HG02884 (cell line): ENCODE measurements at regions not wholly inside any gene's neighbourhood (a gene's known extent, or its start where the extent isn't known, plus 50 kb on each side); places are given as distances from the start of the nearest gene placed in this dataset.

ENCODE experiments used
- ATAC-seq: cut with Tn5 transposase; IDR thresholded peaks from one replicate; pipeline ENCODE4 v1.9.1; 2021; ENCODE audit warnings: mild to moderate bottlenecking, moderate library complexity; ENCODE audit not compliant: unreplicated experiment

DNA sequence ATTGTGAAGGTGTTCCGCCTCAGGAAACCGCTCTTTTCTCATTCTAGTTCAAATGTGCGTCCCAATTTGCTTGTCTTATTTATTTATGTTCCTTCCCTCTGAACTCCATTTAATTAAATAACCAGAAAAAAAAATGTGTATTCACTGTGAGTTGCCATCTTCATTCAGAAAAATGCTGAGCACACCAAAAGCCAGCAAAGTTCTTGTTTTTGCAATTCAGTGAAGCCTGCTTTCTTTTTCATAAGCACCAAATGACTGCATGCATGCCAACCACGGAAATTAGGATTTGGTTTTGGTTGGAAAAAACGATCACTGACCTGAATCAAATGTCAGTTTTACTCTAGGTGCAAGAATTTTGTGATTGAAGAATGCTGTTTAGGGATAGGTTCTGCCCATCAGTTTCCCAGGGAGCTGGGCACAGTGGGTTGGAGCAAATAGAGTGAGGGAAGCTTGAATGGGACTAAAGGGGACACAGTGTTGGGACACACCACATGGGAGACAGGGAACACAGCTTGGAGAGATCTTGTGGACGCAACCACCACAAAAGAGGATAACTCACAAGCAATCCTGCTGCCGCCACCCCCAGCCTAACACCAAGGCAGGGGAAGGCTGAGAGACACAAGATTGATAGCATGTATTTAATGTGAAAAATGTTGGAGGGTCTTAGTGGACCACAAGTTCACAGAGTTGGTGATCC is 183.4 kb upstream of the GALNT2 start:
- ATAC-seq = no peak

GRCh38 chr1:229884765-229885164 is 182.3 kb upstream of the GALNT2 start:
- ATAC-seq = no peak

- no peak for ATAC-seq
These were observed 181.2 kb upstream of the GALNT2 start for GRCh38 chr1:229885568-229886495.

GRCh38 chr1:229886636-229887035 is 180.4 kb upstream of the GALNT2 start:
- no peak for ATAC-seq

DNA sequence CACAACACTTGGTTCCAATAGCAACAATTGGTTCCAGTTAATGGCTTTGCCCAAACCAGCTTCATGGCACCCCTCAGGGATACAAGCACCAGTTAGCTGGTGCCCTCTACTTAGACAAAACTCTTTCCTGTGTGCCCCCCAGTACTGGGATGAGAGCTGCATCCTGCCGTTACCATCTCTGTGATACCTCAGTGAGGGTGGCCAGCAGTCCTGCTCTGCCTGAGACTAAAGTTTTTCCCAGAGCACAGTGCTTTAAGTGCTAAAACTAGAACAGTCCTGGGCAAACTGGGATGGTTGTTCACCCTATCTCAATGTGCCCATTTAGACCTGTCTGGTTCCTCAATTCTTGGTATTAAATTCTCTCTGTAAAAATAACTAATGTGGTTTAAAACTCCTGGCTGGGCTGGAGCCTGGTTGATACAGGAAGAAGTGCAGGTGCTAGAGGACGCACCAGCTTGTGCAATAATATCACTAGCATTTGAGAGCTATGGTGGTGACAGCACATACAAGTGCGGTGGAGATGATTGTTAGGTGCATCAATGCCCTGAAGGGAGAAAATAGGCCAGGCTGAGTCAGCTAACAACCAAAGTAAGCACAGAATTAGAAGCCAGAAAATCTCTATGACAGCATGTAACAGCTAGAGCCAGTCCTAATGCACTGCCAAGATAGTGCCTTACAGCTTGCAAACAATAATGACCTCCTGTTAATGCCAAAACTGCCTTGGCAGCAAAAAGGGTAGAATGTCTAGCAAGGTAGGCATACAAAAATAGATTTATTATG is 179.8 kb upstream of the GALNT2 start:
- no peak for ATAC-seq

- no peak for ATAC-seq
These were observed 178.9 kb upstream of the GALNT2 start for GRCh38 chr1:229888157-229888556.

DNA sequence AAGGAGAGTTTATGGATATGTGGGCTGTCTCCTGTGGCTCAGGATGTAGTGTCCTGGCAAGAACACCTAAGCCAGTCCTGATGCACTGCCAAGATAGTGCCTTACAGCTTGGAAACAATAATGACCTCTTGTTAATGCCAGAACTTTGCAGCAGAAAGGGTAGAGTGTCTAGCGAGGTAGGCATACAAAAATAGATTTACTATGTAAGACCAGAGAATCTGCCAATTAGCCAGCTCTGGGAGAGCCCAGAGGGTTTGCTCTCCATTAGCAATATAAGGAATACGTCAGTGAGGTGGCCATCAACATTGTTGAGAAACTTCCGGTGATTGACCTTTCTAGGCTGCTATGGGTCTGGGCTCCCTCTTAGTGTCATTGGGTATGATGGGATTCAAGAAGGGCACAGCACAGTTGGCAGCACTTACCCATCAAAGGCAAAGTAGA is 178.5 kb upstream of the GALNT2 start:
- ATAC-seq = no peak

GRCh38 chr1:229889031-229889517 is 178.0 kb upstream of the GALNT2 start:
- no peak for ATAC-seq

DNA sequence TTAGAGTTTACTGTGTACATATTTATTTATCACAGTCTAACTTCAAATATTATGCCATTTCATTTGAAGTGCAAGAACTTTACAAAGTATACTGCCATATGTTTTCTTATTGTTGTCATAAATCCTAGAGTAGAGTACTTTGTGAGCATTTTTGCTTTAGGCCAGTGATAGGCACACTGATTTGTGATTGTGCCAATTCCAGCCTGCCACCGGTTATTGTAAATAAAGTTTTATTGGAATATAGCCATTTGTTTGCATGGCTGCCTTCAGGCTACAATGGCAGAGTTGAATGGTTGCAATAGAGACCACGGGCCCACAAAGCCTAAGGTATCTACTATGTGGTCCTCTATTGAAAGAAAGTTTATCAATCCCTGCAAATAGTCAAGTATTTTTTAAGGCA is 175.8 kb upstream of the GALNT2 start:
- no peak for ATAC-seq

DNA sequence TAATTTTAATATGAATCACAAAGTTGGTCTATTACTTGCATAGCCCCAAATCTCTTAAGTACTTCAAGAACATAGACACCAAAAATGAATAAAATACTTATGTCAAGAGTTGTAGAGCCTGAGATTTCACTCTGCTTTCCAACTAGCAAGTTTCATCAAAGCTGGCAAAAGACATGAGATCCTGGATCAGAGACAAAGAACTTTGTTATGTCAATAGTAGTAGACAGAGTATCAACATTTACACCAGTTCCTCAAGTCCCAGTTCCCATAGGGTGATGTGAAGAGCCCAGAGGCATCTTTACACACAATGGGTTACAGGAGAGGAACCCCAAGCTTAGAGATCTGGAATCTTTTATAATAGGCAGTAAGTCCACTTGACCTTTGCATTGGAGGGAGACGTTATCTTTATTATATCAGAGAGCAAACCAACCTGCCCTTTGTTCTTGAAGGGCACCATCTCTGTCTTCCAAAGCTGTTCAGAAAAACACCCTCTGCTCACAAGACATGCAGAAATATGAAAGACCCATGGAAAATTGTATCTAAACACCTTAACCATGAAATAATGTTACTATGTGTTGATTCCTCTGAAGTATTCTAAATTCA is 174.4 kb upstream of the GALNT2 start:
- no peak for ATAC-seq

DNA sequence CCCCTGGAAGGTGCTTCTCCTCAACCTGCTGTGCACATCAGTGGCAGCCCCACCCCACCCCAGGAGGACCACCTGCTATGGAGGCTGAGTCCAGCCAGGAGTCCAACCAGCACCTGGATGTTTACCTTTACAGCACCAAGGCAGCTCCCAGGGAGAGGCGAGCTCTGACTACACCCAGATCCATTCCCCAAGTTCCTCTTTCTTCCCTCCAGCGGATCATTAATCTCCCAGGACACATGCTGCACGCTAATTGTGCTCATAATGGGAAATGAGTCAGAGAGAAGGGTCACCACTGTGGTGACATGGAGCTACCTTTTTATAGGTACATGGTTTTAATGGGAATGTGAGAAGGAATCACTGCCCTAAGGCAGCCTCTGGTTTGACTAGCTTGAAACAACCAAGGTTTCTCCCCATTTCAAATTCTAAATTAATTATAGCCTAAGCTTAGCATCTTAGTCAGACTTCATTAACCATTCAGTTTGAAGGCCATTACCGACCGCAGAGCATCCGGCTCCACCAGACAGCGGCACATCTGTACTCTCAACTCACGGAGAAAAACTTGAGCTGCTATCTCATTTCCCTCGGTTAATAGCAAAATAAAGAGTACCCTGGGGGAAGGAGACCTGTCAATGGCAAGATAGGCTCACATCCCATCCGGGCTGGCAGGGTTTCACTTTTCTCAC is 173.1 kb upstream of the GALNT2 start:
- ATAC-seq = no peak

GRCh38 chr1:229894532-229894931 is 172.5 kb upstream of the GALNT2 start:
- no peak for ATAC-seq

DNA sequence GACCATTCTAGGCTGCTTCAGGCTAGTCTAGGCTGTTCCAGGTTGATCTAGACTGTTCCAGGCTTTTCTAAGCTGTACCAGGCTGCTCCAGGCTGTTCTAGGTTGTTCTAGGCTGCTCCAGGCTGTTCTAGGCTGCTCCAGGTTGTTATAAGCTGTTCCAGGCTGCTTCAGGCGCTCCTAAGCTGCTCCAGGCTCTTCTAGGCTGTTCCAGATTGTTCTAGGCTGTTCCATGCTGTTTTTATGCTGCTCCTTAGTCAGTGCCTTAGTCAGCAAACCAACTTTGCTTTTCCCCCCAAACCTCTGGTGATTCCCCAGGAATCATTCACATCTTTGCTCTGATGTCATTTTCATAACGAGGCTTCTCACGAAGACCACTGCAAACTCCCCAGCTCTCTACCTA is 171.4 kb upstream of the GALNT2 start:
- ATAC-seq = no peak

GRCh38 chr1:229896306-229896705 is 170.7 kb upstream of the GALNT2 start:
- ATAC-seq = no peak

DNA sequence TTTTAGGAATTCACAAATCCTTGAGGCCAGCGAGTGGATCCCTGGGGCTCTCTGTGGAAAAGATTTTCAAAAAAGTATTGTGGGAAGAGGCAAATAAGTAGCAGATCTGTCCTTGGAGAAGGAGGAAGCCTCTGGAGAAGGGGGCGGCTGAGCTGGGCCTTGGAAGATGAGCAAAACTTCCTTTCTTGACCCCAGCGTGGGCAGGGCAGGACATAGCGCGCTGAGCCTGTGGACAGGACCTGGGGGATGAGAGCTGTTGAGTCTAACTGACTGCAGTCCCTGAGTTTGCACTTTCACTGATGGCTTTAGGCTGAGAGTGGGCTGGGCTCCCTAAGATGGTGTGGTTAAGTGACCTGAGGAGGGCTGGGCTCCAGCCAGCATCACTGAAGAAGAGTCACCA is 170.2 kb upstream of the GALNT2 start:
- ATAC-seq = no peak

DNA sequence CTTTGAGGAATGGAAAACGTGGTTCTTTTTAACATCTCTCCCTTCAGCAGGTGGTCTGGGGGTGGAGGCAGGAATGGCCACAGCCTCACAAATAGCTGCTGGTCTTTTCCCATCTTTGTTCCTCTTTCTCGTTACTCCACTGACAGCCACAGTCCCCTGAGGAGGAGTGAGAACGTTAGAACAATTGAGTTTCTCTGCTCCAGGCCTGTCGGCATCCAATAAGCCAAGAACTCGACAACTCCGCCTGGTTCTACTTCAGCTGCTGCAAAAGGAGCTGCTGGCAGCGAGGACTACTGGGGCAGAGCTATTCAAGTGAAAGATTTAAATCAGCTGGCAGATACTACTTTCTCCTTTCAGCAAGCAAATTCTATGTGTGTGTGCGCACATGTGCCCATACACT is 169.5 kb upstream of the GALNT2 start:
- ATAC-seq = no peak

GRCh38 chr1:229900220-229900619 is 166.8 kb upstream of the GALNT2 start:
- no peak for ATAC-seq

DNA sequence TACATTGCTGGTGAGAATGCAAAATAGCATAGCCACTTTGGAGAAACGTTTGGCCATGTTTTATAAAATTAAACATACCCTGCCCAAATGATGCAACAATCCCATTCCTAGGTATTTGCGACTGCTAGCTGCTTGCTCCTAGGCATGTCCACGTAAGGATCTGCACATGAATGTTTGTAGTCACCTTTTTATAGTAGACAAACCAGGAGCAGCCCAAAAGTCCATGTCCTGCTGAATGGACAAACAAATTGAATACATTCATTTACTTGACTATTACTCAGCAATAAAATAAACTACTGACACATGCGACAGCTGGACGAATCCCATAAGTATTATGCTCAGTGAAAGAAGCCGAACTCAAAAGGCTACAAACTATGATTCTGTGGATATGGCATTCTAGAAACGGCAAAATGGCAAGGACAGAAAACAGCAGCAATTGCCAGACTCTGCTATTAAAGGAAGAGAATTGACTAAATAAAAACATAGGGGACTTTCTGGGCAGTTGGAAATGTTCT is 161.9 kb upstream of the GALNT2 start:
- ATAC-seq = no peak

DNA sequence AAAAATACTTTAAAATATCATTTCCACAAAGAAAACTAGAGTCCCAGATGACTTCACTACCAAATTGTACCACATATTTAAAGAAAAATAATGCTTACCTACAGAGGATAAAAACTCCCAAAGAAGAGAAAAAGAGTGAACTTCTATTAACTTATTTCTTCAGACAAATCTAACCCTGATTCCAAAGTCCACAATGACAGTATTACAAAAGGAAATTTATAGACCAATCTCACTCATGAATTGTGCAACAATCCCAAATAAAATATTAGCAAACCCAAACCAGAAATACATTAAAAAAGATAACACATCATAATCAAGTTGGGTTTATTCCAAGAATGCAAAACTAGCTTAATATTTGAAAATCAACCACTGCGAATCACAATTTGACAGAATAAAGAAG is 161.4 kb upstream of the GALNT2 start:
- ATAC-seq = no peak
